LNCAP (cell line): ENCODE measurements at regions not wholly inside any gene's neighbourhood (a gene's known extent, or its start where the extent isn't known, plus 50 kb on each side); places are given as distances from the start of the nearest gene placed in this dataset.

Source experiments
- CTCF ChIP-seq: fragments of 450-650 bp; IDR thresholded peaks from 2 replicates; pipeline ENCODE4 v1.5.1; 2017; ENCODE audit warnings: mild to moderate bottlenecking

GRCh38 chr4:129167640-129168260, 71.8 kb downstream of the C4orf33 start:
- no peak for TF ChIP-seq CTCF

GRCh38 chr4:129172181-129172580, 76.2 kb downstream of the C4orf33 start:
- no peak for TF ChIP-seq CTCF

- no peak for TF ChIP-seq CTCF
These were observed 80.9 kb downstream of the C4orf33 start for GRCh38 chr4:129176864-129177263.

GRCh38 chr4:129179276-129179675, 83.3 kb downstream of the C4orf33 start:
- no peak for TF ChIP-seq CTCF

GRCh38 chr4:129189630-129190029, 93.7 kb downstream of the C4orf33 start:
- TF ChIP-seq CTCF, result no peak

GRCh38 chr4:129193357-129194100, 97.6 kb downstream of the C4orf33 start:
- no peak for TF ChIP-seq CTCF

GRCh38 chr4:129208481-129208880, 112.5 kb downstream of the C4orf33 start:
- no peak for TF ChIP-seq CTCF
